ENCODE measurements at regions not wholly inside any gene's neighbourhood (a gene's known extent, or its start where the extent isn't known, plus 50 kb on each side); places are given as distances from the start of the nearest gene placed in this dataset.

GRCh38 chr3:59463253-59463652 is 413.4 kb upstream of the CFAP20DC start:
- H3K4me3 ChIP-seq (ENCODE audit: low read depth, low read length), result no peak overlapping the region
- no peak for DNase-seq
- H3K27me3 ChIP-seq (ENCODE audit: insufficient read depth, low read depth, severe bottlenecking), result no peaks in the 10 kb centered on the region
- no peaks in the 10 kb centered on the region for H3K36me3 ChIP-seq
- TF ChIP-seq CTCF (IDR thresholded peaks at IDR 0.05; ENCODE audit: low read depth, low read length), result no peak
- no peaks in the 10 kb centered on the region for H3K9me3 ChIP-seq (ENCODE audit: severe bottlenecking)
- no peak overlapping the region for H3K27ac ChIP-seq

GRCh38 chr3:59460068-59460467 is 410.2 kb upstream of the CFAP20DC start:
- no peaks in the 10 kb centered on the region for H3K36me3 ChIP-seq
- H3K4me3 ChIP-seq (ENCODE audit: low read depth, low read length), result no peak overlapping the region
- H3K27me3 ChIP-seq (ENCODE audit: insufficient read depth, low read depth, severe bottlenecking), result no peaks in the 10 kb centered on the region
- no peak overlapping the region for H3K27ac ChIP-seq
- DNase-seq, result no peak
- no peaks in the 10 kb centered on the region for H3K9me3 ChIP-seq (ENCODE audit: severe bottlenecking)
- TF ChIP-seq CTCF (IDR thresholded peaks at IDR 0.05; ENCODE audit: low read depth, low read length), result no peak

- no peak for TF ChIP-seq CTCF (IDR thresholded peaks at IDR 0.05; ENCODE audit: low read depth, low read length)
- Histone ChIP-seq H3K27me3 (ENCODE audit: insufficient read depth, low read depth, severe bottlenecking) (no peaks in the 10 kb centered on the region), H3K9me3 (ENCODE audit: severe bottlenecking) (no peaks in the 10 kb centered on the region), H3K27ac (no peak overlapping the region), H3K36me3 (no peaks in the 10 kb centered on the region), H3K4me3 (ENCODE audit: low read depth, low read length) (no peak overlapping the region)
- DNase-seq, result no peak
Measured at GRCh38 chr3:59456852-59457485, 407.1 kb upstream of the CFAP20DC start.

- no peaks in the 10 kb centered on the region for H3K36me3 ChIP-seq
- H3K27ac ChIP-seq, result no peak overlapping the region
- H3K4me3 ChIP-seq (ENCODE audit: low read depth, low read length), result no peak overlapping the region
- TF ChIP-seq CTCF (IDR thresholded peaks at IDR 0.05; ENCODE audit: low read depth, low read length), result no peak
- H3K27me3 ChIP-seq (ENCODE audit: insufficient read depth, low read depth, severe bottlenecking), result no peaks in the 10 kb centered on the region
- H3K9me3 ChIP-seq (ENCODE audit: severe bottlenecking), result no peaks in the 10 kb centered on the region
- DNase-seq, result no peak
Measured at GRCh38 chr3:59451800-59452746, 402.2 kb upstream of the CFAP20DC start.

GRCh38 chr3:59450946-59451763 is 401.3 kb upstream of the CFAP20DC start:
- Histone ChIP-seq H3K4me3 (ENCODE audit: low read depth, low read length) (no peak overlapping the region), H3K9me3 (ENCODE audit: severe bottlenecking) (no peaks in the 10 kb centered on the region), H3K27me3 (ENCODE audit: insufficient read depth, low read depth, severe bottlenecking) (no peaks in the 10 kb centered on the region), H3K27ac (no peak overlapping the region), H3K36me3 (no peaks in the 10 kb centered on the region)
- no peak for TF ChIP-seq CTCF (IDR thresholded peaks at IDR 0.05; ENCODE audit: low read depth, low read length)
- no peak for DNase-seq

Data from WERI-Rb-1 (cell line).